HEK293 (cell line): ENCODE measurements at regions not wholly inside any gene's neighbourhood (a gene's known extent, or its start where the extent isn't known, plus 50 kb on each side); places are given as distances from the start of the nearest gene placed in this dataset.
A peak's percentile ranks its signal among the peaks of the same experiment; 100 is the strongest.
"Not testable (repeated sequence)": the region's sequence is repeated elsewhere in the genome, so short reads cannot be mapped to it uniquely, and the experiment has no call there.

Source experiments
- CTCF ChIA-PET: fragments of 350-600 bp; formaldehyde crosslinking; extraction: SDS; loops from one replicate; lab custom pipeline; 2021; ENCODE audit warnings: antibody characterized with exemption; lab: Yijun Ruan, JAX
- POLR2A ChIA-PET: fragments of 300-600 bp; formaldehyde crosslinking; extraction: SDS; loops from one replicate; lab custom pipeline; 2020; ENCODE audit warnings: antibody characterized with exemption, inconsistent platforms; lab: Yijun Ruan, JAX
- H3K27ac ChIP-seq: fragments of 200-500 bp; sonication (Bioruptor generic); 2 replicates; pipeline ENCODE4 v1.5.1; 2014; ENCODE audit warnings: low read depth, low read length, control low read depth, inconsistent platforms; ENCODE audit errors: extremely low read depth
- H3K36me3 ChIP-seq, 2 experiments: fragments of 200-500 bp in 1 of 2; sonication (Bioruptor generic) in 1 of 2; 1 replicate in 1 of 2; 2 replicates in 1 of 2; pipeline ENCODE4 v1.5.1; 2014 to 2017; ENCODE audit warnings: inconsistent platforms in 2 of 2, low read length in 2 of 2; ENCODE audit not compliant: control insufficient read depth in 2 of 2, insufficient read depth in 1 of 2
- H3K4me1 ChIP-seq: fragments of 200-500 bp; sonication (Bioruptor generic); 2 replicates; pipeline ENCODE4 v1.5.1; 2014; ENCODE audit warnings: mild to moderate bottlenecking, low read length, inconsistent platforms; ENCODE audit not compliant: control insufficient read depth, insufficient read depth
- H3K4me3 ChIP-seq: 2 replicates; pipeline ENCODE4 v1.5.1; 2011; ENCODE audit warnings: low read depth, mild to moderate bottlenecking, control low read depth, low read length, moderate library complexity
- H3K9me3 ChIP-seq: fragments of 200-500 bp; sonication (Bioruptor generic); 2 replicates; pipeline ENCODE4 v1.5.1; 2014; ENCODE audit warnings: low read depth, low read length, inconsistent platforms; ENCODE audit not compliant: control insufficient read depth, insufficient read depth
- CTCF ChIP-seq: fragments of 450-650 bp; formaldehyde crosslinking; IDR thresholded peaks from 2 replicates; pipeline ENCODE4 v1.5.1; 2016; ENCODE audit warnings: missing biosample characterization, missing genetic modification characterization
- EGR2 ChIP-seq: fragments of 450-650 bp; formaldehyde crosslinking; IDR thresholded peaks from 2 replicates; pipeline ENCODE4 v1.5.1; 2016; ENCODE audit warnings: low read depth, missing biosample characterization, missing genetic modification characterization
- GLIS1 ChIP-seq: fragments of 450-650 bp; formaldehyde crosslinking; IDR thresholded peaks from 2 replicates; pipeline ENCODE4 v1.5.1; 2016; ENCODE audit warnings: missing biosample characterization, missing genetic modification characterization
- GLIS2 ChIP-seq: fragments of 450-650 bp; formaldehyde crosslinking; IDR thresholded peaks from 2 replicates; pipeline ENCODE4 v1.5.1; 2016; ENCODE audit warnings: missing biosample characterization, missing genetic modification characterization
- KLF1 ChIP-seq: fragments of 450-650 bp; formaldehyde crosslinking; IDR thresholded peaks from 2 replicates; pipeline ENCODE4 v1.5.1; 2016; ENCODE audit warnings: missing biosample characterization, missing genetic modification characterization
- KLF8 ChIP-seq: fragments of 450-650 bp; formaldehyde crosslinking; IDR thresholded peaks from 2 replicates; pipeline ENCODE4 v1.5.1; 2016; ENCODE audit warnings: missing biosample characterization, missing genetic modification characterization
- OSR2 ChIP-seq: fragments of 450-650 bp; formaldehyde crosslinking; IDR thresholded peaks from 2 replicates; pipeline ENCODE4 v1.5.1; 2016; ENCODE audit warnings: missing biosample characterization, missing genetic modification characterization
- SP2 ChIP-seq: fragments of 450-650 bp; formaldehyde crosslinking; IDR thresholded peaks from 2 replicates; pipeline ENCODE4 v1.5.1; 2016; ENCODE audit warnings: missing biosample characterization, missing genetic modification characterization
- SP3 ChIP-seq: fragments of 450-650 bp; formaldehyde crosslinking; IDR thresholded peaks from 2 replicates; pipeline ENCODE4 v1.5.1; 2016; ENCODE audit warnings: missing biosample characterization, missing genetic modification characterization
- SP7 ChIP-seq: fragments of 450-650 bp; formaldehyde crosslinking; IDR thresholded peaks from 2 replicates; pipeline ENCODE4 v1.5.1; 2016; ENCODE audit warnings: missing biosample characterization, missing genetic modification characterization
- ZBTB17 ChIP-seq: fragments of 450-650 bp; formaldehyde crosslinking; IDR thresholded peaks from 2 replicates; pipeline ENCODE4 v1.5.1; 2016; ENCODE audit warnings: missing biosample characterization, missing genetic modification characterization
- ZNF335 ChIP-seq: fragments of 450-650 bp; formaldehyde crosslinking; conservative IDR thresholded peaks from 2 replicates; pipeline ENCODE4 v1.5.1; 2016; ENCODE audit warnings: missing biosample characterization, missing genetic modification characterization
- ZNF623 ChIP-seq: fragments of 450-650 bp; formaldehyde crosslinking; IDR thresholded peaks from 2 replicates; pipeline ENCODE4 v1.5.1; 2016; ENCODE audit warnings: missing biosample characterization, missing genetic modification characterization
- ZNF629 ChIP-seq: fragments of 450-650 bp; formaldehyde crosslinking; IDR thresholded peaks from 2 replicates; pipeline ENCODE4 v1.5.1; 2017; ENCODE audit warnings: missing biosample characterization, missing genetic modification characterization
- TF ChIP-seq, protein P1 (sequence below): fragments of 450-650 bp; formaldehyde crosslinking; IDR thresholded peaks from 2 replicates; pipeline ENCODE4 v1.5.1; 2016; ENCODE audit warnings: missing biosample characterization, missing genetic modification characterization

DNA sequence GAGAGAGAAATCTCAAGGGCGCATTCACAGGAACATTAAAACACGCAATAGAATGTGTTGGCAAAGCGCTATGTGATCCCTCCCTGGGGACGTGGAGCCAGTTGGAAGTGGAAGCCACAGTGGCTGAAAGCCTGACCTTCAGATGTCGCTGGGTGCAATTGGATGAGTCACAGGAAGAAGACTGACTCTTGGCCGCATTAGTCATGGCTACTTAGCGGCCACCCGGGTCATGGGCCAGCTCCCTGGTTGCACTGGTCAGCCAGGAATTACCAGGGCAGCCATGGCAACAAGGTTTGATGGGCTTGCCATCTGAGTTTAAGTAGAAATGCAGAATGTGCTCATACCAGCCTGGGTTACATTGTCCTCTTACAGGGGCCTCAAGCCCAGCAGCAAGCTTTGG lies 231.2 kb upstream of the FRG2C start:
- CTCF ChIA-PET = interaction anchor here (0.6 to 1.9 kb wide), 2 partner anchors 11 to 118 kb away, joined by 4 to 8 read pairs; no protein-coding TSS in a partner anchor
- H3K9me3 ChIP-seq, H3K4me3 ChIP-seq, H3K4me1 ChIP-seq, POLR2A ChIA-PET, H3K27ac ChIP-seq: not testable (repeated sequence)
- peaks cover 0 to 16% of the 10 kb centered on the region in 2 experiments; a peak in 1 of 3 replicates for H3K36me3 ChIP-seq
- peak; percentile 49 for TF ChIP-seq OSR2 (tag by site-specific recombination)

DNA sequence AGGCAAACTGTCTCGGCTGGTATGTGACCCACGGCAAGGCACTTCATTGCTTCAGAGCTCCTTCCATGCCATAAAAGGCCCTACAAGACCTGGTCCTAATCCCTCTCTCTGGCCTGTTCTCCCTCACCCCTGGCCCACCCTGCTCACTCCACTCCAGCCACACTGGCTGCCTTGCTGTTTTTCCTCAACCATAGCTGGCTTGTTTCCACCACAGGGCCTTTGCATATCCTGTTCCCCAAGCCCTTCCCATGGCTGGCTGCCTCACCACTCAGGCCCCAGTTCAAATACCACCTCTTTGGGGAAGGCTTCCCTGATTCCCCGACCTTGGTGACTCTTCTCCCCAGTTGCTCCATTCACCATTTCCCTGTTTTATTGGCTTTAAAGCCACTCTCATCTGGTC lies 230.8 kb upstream of the FRG2C start:
- H3K4me1 ChIP-seq, H3K27ac ChIP-seq: not testable (repeated sequence)
- TF ChIP-seq ZNF623 (tag by site-specific recombination) = peak; percentile 89
- TF ChIP-seq, all 188 proteins: peak for 1; not testable (repeated sequence) for 187
- CTCF ChIA-PET = interaction anchor here (1.9 kb wide), 1 partner anchor 11 kb away, joined by 8 read pairs; no protein-coding TSS in a partner anchor
- POLR2A ChIA-PET, H3K9me3 ChIP-seq, H3K4me3 ChIP-seq: not testable (repeated sequence)
- H3K36me3 ChIP-seq = peaks cover 0 to 15% of the 10 kb centered on the region in 2 experiments; a peak in 1 of 3 replicates

DNA sequence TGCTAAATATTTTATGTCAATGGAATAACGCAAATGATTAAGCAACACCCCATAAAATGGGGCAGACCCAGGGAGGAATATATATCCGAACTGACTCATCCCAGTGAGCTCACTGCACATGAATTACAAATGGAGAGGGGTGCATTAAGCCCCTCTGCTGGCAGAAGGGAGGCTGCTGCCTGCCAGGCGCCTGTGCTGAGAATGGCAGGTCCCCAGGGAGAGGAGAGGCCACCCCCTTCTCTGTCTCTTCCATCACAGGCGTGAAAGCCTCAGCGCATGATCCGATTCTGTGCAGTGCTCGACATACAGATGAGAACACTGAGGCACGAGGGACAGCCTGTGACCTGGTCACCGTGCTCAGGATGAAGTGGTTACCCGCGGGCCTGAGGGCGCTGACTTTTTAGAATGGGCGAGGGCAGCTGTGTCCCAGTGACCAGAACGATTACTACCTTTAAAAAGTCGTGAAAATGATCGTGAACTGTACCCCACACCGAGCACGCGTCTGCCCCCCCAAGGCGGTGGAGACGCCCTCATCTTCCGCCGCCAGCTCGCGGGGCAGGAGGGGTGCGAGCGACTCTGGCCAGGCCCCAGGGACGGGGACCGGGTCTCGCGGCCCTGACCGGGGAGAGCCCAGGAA lies 229.7 kb upstream of the FRG2C start:
- POLR2A ChIA-PET = not testable (repeated sequence)
- TF ChIP-seq, protein P1, sequence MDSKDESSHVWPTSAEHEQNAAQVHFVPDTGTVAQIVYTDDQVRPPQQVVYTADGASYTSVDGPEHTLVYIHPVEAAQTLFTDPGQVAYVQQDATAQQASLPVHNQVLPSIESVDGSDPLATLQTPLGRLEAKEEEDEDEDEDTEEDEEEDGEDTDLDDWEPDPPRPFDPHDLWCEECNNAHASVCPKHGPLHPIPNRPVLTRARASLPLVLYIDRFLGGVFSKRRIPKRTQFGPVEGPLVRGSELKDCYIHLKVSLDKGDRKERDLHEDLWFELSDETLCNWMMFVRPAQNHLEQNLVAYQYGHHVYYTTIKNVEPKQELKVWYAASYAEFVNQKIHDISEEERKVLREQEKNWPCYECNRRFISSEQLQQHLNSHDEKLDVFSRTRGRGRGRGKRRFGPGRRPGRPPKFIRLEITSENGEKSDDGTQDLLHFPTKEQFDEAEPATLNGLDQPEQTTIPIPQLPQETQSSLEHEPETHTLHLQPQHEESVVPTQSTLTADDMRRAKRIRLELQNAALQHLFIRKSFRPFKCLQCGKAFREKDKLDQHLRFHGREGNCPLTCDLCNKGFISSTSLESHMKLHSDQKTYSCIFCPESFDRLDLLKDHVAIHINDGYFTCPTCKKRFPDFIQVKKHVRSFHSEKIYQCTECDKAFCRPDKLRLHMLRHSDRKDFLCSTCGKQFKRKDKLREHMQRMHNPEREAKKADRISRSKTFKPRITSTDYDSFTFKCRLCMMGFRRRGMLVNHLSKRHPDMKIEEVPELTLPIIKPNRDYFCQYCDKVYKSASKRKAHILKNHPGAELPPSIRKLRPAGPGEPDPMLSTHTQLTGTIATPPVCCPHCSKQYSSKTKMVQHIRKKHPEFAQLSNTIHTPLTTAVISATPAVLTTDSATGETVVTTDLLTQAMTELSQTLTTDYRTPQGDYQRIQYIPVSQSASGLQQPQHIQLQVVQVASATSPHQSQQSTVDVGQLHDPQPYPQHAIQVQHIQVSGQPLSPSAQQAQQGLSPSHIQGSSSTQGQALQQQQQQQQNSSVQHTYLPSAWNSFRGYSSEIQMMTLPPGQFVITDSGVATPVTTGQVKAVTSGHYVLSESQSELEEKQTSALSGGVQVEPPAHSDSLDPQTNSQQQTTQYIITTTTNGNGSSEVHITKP (tag by site-specific recombination) = peak; percentile 88
- TF ChIP-seq CTCF (tag by site-specific recombination) = peak; percentile 10; the same call in 1 of the 2 replicates
- TF ChIP-seq ZBTB17 (tag by site-specific recombination) = 0 out of 2 replicates have a peak, but pooled peaks have one; percentile 32
- TF ChIP-seq ZNF335 (tag by site-specific recombination) = peak; percentile 87
- peak; percentile 18; the same call in 1 of the 2 replicates for TF ChIP-seq SP7 (tag by site-specific recombination)
- peak; percentile 59 for TF ChIP-seq GLIS1 (tag by site-specific recombination)
- CTCF ChIA-PET = interaction anchor here (0.7 kb wide), 1 partner anchor 465 kb away, joined by 3 read pairs; no protein-coding TSS in a partner anchor

GRCh38 chr3:75434913-75435793 lies 229.0 kb upstream of the FRG2C start:
- CTCF ChIA-PET, H3K9me3 ChIP-seq, H3K4me1 ChIP-seq, H3K36me3 ChIP-seq: not testable (repeated sequence)
- peak overlapping the region; percentile 46; the same call in 1 of the 2 replicates for H3K27ac ChIP-seq
- POLR2A ChIA-PET = interaction anchor here (0.7 kb wide), 1 partner anchor 18 kb away, joined by 3 read pairs; no protein-coding TSS in a partner anchor
- peak overlapping the region; percentile 59 for H3K4me3 ChIP-seq
- TF ChIP-seq, protein P1 (tag by site-specific recombination) = peak; percentile 70
- TF ChIP-seq GLIS2 (tag by site-specific recombination) (peak; percentile 92), KLF8 (tag by site-specific recombination) (peak; percentile 61; the same call in 1 of the 2 replicates), SP2 (tag by site-specific recombination) (peak; percentile 60), EGR2 (tag by site-specific recombination) (peak; percentile 83), ZNF629 (peak; percentile 32; the same call in 1 of the 2 replicates), SP3 (tag by site-specific recombination) (peak; percentile 75), KLF1 (tag by site-specific recombination) (peak; percentile 43; the same call in 1 of the 2 replicates)

More for the DNA sequence above, 229.7 kb upstream of the FRG2C start:
- peak overlapping the region; percentile 46; the same call in 1 of the 2 replicates for H3K27ac ChIP-seq
- H3K4me1 ChIP-seq, H3K36me3 ChIP-seq, H3K9me3 ChIP-seq: not testable (repeated sequence)
- H3K4me3 ChIP-seq = peak overlapping the region; percentile 59
